H1 (cell line): ENCODE measurements at regions not wholly inside any gene's neighbourhood (a gene's known extent, or its start where the extent isn't known, plus 50 kb on each side); places are given as distances from the start of the nearest gene placed in this dataset.

Experiments used
- ATF2 ChIP-seq: IDR thresholded peaks from 2 replicates; pipeline ENCODE4 v1.6.1; 2012; ENCODE audit warnings: low read length, inconsistent platforms
- CHD1 ChIP-seq: IDR thresholded peaks from 2 replicates; pipeline ENCODE4 v1.6.1; 2012; ENCODE audit warnings: low read depth, low read length, improper control_type of control experiment
- YY1 ChIP-seq: IDR thresholded peaks from 2 replicates; pipeline ENCODE4 v1.6.1; 2011; ENCODE audit warnings: low read depth, mild to moderate bottlenecking, low read length

DNA sequence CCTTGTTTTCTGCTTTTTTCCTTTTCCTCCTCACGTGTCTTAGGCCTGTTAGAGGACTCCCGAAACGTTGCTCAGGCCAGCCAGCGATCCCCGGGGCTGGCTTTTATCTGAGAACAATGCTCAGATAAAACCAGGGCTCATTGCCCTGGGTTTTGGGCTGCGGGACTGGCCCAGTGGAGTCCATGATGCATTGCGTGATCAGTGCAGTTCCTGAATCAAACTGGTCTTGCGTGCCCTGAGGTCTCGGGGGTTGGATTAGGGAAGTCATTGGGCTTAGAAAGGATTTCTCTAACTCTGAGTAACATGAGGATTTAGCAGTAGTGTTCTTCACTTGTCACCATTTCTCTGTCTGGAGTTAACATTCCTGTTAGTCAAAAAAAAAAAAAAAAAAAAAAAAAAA, 66.3 kb downstream of the CCR1 start (continued):
- no peak for TF ChIP-seq ATF2
- no peak for TF ChIP-seq CHD1
- no peak for TF ChIP-seq YY1
